ENCODE measurements at regions not wholly inside any gene's neighbourhood (a gene's known extent, or its start where the extent isn't known, plus 50 kb on each side); places are given as distances from the start of the nearest gene placed in this dataset.

GRCh38 chr16:85480727-85481101 is 132.4 kb upstream of the GSE1 start:
- no peak for DNase-seq

- DNase-seq, result no peak
Measured at GRCh38 chr16:85481206-85481605, 131.9 kb upstream of the GSE1 start.

GRCh38 chr16:85481738-85482137 is 131.4 kb upstream of the GSE1 start:
- DNase-seq, result no peak

GRCh38 chr16:85483424-85483823 is 129.7 kb upstream of the GSE1 start:
- DNase-seq, result no peak

DNA sequence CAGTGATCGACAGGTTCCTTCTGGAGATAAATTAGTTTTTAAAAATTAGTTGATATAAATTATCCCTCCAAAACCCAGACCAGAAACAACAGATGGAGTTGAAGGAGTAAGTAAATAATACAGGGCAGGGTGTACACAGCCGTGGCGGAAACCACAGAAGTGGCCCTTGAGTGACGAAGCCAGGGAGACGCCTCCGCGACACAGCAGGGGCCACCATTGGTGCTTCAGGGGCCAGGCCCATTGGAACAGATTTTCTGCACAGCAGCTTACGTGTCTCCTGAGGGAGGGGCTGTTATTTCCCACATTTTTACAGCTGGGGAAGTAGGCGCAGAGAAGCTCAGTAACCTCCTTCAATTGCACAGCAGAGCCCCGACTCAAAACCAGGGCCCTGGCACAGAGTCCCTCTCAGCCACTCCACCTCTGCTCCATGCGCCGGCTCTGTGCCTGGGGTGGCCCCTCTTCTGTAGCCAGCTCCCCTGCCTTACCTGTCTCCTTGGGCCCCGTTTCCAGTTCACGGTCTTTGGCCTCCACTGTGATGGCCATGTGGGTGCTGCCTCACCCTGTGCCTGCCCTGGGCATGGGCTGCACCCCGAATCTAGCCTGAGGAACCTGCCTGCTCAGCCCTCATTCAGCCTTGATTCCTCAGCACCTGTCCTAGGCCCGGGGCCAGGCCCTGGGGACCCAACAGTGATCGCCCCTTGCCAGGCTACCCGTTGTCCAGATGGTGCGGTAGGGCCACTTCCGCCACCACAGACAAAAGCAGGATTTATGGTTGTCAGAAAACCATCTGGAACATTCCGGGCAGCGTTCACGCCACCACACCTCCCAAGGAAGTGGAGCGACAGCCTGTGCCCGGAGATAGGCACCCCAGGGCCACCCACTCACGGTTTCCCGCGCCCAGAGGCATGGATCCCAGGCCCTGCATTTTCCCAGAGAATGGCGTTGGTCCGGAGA is 128.5 kb upstream of the GSE1 start:
- DNase-seq, result no peak

- no peak for DNase-seq
Measured at GRCh38 chr16:85485379-85485778, 127.7 kb upstream of the GSE1 start.

DNA sequence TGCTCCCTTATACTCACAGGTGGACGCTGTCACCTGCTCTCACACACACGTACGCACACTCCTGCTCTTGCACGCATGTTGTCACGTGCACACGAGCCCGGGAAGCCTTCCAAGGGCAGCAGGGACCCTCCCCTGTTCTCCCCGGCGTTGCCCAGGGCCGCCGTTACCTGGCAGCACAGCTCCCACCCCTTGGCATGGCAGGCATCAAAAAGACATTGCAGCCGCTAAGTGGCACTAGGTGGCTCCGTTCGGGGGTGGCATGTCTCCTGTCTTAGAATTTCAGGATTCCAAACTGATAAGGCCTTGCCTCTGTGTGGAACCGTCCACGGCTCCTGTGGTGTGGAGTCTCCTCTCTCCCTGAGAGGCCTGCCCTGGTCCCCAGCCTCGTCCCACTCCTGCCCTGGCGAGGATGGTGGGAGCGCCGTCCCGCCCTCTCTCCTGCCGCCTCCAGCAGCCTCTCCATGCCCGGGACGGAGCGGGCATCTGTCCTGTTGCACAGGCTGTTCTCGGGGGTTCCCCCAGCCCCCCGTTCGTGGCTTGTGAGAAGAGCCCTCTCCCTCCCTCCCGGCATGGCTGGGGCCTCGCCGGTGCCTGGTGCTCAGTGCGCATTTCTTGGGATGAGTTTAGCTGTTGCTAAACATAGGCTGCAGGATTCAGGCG is 126.7 kb upstream of the GSE1 start:
- no peak for DNase-seq

DNA sequence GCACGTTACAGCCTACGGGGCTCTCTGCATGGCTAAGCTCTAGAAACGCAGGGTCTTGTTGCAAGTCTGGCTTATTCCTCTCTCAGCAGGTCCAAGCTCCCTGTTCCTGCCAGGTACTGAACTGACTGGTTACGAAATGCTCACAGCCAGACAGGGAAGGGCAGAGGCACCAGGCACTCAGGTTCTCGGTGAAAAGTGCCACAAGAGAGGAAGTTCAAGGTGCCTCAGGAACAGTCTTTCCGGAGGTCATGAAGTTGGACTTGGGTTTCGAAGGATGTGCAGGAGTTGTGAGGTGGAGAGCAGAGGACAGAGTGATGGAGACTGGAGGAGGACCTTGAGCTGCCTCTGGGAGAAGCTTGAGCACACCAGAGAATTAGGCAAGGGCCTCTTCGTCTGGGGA is 124.7 kb upstream of the GSE1 start:
- DNase-seq, result no peak

DNA sequence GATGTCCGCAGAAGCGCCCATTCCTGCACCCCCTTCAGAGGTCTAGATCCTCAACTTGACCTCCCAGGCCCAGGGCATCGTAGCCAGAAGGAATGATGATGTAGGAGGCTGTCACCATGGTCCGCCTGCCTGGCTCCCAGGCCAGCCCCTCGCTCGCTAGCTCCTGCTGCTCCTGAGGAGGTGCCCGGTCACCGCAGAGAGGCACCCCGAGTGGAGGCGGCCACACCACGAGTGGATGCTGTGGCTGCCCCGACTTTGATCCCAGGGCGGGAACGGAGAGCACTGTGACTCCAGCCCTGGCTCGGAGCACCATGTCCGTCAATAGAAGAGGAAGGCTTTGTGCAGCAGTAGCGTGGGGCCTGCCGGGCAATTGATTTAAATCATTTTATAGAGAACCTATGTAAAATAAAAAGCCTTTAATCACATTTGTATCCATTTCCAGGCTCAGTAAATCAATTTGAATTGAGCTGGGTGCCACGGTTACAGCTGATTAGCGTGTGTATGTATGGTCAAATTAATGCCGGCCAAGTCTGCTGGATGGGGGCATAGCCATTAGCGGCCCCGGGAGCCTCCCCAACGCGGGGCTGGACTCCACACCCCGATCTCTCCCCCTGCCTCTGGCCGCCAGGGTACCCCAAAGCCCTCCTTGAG is 122.6 kb upstream of the GSE1 start:
- no peak for DNase-seq

DNA sequence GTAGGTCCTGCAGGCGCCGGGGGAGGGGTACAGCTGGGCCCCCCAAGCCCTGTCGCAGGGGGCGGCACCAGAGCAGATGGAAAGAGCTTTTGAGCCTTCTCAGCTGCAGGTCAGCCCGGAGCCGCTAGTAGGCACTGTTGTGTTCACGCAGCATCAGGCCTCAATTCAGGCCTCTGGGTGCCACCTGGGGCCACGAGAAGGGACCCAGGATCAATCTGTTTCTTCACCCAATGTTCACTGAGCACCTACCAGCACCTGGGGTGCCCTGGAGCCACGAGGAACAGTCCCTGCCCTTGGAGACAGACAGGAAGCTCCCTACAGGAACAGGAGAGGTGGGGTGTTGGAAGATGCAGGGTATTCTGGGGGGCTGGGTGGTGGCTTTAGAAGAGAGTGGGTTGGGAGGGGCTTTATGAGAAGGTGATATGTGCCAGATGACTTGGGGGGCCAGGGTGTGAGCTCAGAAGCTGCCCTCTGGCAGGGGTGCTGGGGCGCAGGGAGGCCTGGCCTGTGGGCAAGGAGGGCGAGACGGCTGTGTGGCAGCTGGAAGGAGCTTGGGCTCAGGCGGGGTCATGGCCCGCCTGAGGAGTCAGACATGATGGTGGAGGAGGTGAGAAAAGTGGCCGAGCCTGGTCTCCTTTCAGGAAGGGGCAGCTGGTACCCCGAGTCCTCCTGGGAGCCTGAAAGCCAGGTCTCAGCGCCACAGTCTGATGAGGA is 121.9 kb upstream of the GSE1 start:
- DNase-seq, result no peak

GRCh38 chr16:85491798-85492294 is 121.3 kb upstream of the GSE1 start:
- no peak for DNase-seq

DNA sequence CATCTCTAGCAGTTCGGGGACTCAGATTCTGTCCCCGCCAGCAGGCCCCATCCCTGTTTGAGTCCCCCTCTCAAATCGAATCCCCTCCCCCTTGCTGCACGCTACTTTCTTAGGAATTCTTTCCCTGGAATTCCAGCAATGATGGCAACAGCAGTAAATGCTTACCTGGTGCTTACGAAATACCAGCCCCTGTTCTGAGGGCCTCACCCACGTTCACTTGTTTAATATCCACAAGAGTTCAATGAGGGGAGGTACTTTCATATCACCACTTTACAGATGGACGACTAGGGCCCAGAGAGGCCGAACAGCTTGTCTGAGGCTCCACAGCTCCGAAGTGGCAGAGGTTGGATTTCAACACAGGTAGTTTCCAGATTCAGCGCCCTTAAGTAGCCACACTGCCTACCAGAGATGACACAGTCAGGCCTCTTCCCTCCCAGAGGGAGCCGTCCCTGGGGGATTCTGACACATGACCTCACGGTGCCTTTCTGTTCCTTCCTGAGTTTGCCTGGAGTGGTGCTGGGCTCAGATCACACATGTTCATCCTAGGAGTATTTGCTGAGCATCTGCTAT is 120.7 kb upstream of the GSE1 start:
- no peak for DNase-seq

DNA sequence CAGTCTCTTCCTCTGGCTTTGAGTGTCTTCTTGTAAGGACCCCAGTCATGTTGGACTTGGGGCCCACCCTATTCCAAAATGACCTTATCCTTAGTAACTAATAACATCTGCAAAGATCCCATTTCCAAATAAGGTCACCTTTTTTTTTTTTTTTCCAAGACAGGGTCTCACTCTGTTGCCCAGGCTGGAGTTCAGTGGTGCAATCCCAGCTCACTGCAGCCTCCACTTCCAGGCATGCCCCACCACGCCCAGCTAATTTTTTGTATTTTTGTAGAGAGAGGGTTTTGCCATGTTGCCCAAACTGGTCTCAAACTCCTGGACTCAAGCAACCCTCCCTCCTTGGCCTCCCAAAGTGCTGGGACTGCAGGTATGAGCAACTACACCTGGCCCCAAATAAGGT is 118.8 kb upstream of the GSE1 start:
- DNase-seq, result no peak

DNA sequence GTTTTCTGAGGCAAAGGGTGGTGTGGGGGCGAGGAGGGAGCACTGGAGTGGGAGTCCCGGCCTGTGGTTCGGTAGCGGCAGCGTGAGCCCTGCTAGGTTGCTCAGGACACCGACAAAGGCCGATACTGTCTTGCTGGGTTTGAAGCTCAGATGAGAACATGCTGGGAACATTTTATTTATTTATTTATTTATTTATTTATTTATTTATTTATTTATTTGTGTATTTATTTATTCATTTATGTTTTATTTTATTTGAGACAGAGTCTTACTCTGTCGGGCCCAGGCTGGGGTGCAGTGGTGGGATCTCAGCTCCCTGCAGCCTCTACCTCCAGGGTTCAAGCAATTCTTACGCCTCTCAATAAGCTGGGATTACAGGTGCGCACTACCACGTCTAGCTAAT is 117.9 kb upstream of the GSE1 start:
- no peak for DNase-seq

DNA sequence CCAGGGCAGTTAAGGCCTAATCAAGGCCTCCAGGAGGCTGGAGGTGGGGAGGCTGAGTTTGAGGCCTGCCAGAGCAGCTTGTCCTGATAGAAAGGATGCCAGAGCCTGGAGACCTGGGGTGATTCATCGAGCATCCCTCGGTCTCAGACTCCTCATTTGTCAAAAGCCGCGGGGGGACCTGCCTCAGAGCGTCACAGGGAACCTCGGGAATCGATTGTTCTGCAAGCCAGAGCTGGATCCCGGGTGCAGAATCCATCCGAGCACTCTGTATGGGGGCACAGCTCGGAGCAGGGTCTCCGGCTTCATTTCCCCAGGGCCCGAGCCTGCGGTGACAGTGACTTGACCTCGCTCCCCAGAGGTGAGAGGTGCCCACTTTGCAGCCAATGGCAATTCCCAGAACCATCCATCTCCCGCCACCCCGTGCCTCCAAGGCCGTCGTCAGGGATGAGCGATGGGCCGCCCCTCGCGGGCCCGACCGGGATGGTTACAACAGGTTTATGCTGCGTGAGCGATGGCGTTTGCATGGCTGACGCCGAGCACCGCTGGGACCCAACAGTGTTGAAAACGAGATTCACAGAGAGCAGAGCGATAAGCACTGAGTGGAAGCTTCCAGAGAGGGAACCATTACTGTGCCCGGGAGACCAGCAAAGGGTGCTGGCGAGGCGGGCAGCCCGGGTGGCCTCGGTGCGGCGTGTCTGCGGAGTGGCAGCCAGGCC is 117.1 kb upstream of the GSE1 start:
- no peak for DNase-seq

DNA sequence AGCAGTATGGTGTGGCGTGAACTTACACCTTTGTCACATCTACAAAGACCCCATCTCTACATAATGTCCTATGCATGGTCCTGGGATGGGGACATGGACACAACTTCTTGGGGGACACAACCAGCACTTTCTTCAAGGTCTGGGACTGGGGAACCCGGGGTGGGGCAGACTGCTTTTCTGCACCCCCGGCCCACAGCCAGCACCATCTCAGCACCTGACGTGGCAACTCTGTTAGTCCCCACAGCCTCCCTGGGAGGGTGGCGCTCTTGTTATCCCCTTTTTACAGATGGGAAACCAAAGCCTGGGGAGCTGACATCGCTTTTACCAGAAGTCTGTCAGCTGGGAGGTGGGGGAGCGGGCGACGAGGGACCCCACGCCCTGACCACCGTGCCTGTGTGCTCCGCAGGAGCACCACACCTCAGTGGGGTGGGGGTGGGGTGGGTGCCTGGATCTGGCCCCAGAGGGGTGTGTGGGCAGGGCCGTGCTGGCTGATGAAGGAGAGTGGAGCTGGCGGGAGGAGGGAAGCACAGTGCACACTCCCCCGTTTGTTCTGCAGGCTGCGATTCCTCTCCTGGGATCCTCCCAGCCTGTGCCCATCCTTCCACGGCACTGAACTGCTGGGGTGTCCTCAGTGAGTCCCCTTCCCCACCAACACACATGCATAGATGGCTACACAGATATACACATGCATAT is 115.4 kb upstream of the GSE1 start:
- no peak for DNase-seq

GRCh38 chr16:85498607-85499006 is 114.5 kb upstream of the GSE1 start:
- DNase-seq, result no peak

- DNase-seq, result no peak
Measured at GRCh38 chr16:85500220-85500619, 112.9 kb upstream of the GSE1 start.

DNA sequence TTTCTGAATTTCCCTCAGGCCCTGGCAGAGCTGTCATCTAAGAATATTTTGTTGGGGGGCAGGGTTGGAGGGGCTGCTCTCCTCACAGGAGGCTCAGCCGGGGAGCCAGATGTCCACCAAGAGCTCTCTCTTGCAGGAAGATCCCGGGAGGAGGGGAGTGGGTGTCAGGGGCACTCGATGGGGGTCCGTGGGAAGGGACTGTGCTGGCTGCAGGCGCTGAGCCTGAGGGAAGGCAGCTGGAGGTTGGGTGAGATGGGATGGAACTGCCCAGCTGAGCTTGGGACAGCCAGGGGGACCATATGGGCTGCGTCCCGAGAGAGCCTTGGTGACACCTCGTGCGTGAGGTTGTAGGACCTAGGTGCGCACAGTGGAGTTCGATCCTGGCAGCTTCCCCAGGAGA is 111.2 kb upstream of the GSE1 start:
- DNase-seq, result no peak

GRCh38 chr16:85502357-85502756 is 110.8 kb upstream of the GSE1 start:
- DNase-seq, result no peak

DNA sequence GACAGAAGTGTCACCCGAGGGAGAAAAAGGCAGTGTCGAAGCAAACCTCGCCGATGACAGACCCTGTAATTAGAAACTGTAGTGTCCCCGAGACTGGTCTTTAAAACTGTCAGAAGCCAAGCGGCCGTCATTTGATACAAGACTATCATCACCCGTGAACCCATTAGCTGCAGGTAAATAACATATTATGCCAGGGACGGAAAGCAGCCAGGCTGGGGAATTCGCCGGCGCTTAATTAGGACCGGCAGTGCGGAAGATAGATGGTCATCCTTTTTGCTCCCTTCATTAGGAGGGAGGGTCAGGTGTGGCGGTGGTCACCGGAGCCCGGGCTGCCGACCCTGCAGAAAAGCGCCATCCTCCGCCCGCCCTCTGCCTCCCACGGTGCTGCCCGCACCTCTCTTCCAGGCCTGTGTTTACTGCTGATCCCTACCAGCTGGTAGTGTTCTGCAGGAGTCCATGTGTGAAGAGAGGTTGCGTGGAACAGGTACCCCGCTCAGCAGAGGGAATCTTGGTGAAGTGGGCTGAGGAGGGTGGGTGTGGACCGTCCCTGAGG is 109.4 kb upstream of the GSE1 start:
- no peak for DNase-seq

All from activated gamma-delta T cell (primary cell).